HG03378 (cell line): ENCODE measurements at regions not wholly inside any gene's neighbourhood (a gene's known extent, or its start where the extent isn't known, plus 50 kb on each side); places are given as distances from the start of the nearest gene placed in this dataset.
"Not testable (repeated sequence)": the region's sequence is repeated elsewhere in the genome, so short reads cannot be mapped to it uniquely, and the experiment has no call there.

Experiments used
- ATAC-seq: cut with Tn5 transposase; IDR thresholded peaks from one replicate; pipeline ENCODE4 v1.9.1; 2021; ENCODE audit warnings: mild to moderate bottlenecking, moderate library complexity; ENCODE audit not compliant: unreplicated experiment

GRCh38 chr7:106530183-106530582, 130.8 kb downstream of the CCDC71L start:
- ATAC-seq = not testable (repeated sequence)

- not testable (repeated sequence) for ATAC-seq
These were observed 134.3 kb downstream of the CCDC71L start for GRCh38 chr7:106526617-106527016.

GRCh38 chr7:106524690-106525059, 136.3 kb downstream of the CCDC71L start:
- ATAC-seq = no peak

GRCh38 chr7:106523482-106523881, 137.5 kb downstream of the CCDC71L start:
- ATAC-seq = no peak

- no peak for ATAC-seq
These were observed 138.3 kb downstream of the CCDC71L start for GRCh38 chr7:106522696-106523095.

GRCh38 chr7:106521541-106521940, 139.4 kb downstream of the CCDC71L start:
- ATAC-seq = no peak

- ATAC-seq = no peak
These were observed 139.9 kb downstream of the CCDC71L start for GRCh38 chr7:106520962-106521514.

GRCh38 chr7:106518967-106519366, 142.0 kb downstream of the CCDC71L start:
- ATAC-seq = no peak

GRCh38 chr7:106518239-106518638, 142.7 kb downstream of the CCDC71L start:
- no peak for ATAC-seq

- no peak for ATAC-seq
These were observed 143.4 kb downstream of the CCDC71L start for GRCh38 chr7:106517508-106517907.

GRCh38 chr7:106515321-106515720, 145.6 kb downstream of the CCDC71L start:
- no peak for ATAC-seq

GRCh38 chr7:106514881-106515280, 146.1 kb downstream of the CCDC71L start:
- ATAC-seq = no peak

GRCh38 chr7:106512217-106512616, 148.7 kb downstream of the CCDC71L start:
- ATAC-seq = no peak

- no peak for ATAC-seq
These were observed 156.3 kb downstream of the CCDC71L start for GRCh38 chr7:106504645-106505044.

GRCh38 chr7:106504207-106504606, 156.8 kb downstream of the CCDC71L start:
- no peak for ATAC-seq

- no peak for ATAC-seq
These were observed 157.3 kb downstream of the CCDC71L start for GRCh38 chr7:106503626-106504025.

- ATAC-seq = no peak
These were observed 159.1 kb downstream of the CCDC71L start for GRCh38 chr7:106501605-106502580.

- no peak for ATAC-seq
These were observed 161.1 kb downstream of the CCDC71L start for GRCh38 chr7:106499897-106500296.

GRCh38 chr7:106498005-106498404, 163.0 kb downstream of the CCDC71L start:
- ATAC-seq = not testable (repeated sequence)

- ATAC-seq = no peak
These were observed 167.8 kb downstream of the CCDC71L start for GRCh38 chr7:106493041-106493731.

GRCh38 chr7:106488465-106488864, 172.5 kb downstream of the CCDC71L start:
- no peak for ATAC-seq

GRCh38 chr7:106487892-106488291, 173.1 kb downstream of the CCDC71L start:
- no peak for ATAC-seq
